HG03103 (cell line): ENCODE measurements at regions not wholly inside any gene's neighbourhood (a gene's known extent, or its start where the extent isn't known, plus 50 kb on each side); places are given as distances from the start of the nearest gene placed in this dataset.
"Not testable (repeated sequence)": the region's sequence is repeated elsewhere in the genome, so short reads cannot be mapped to it uniquely, and the experiment has no call there.

Experiments used
- ATAC-seq: cut with Tn5 transposase; IDR thresholded peaks from one replicate; pipeline ENCODE4 v1.9.1; 2021; ENCODE audit warnings: low read depth; ENCODE audit not compliant: unreplicated experiment

GRCh38 chr2:47964277-47964676 lies 58.0 kb upstream of the FBXO11 start:
- ATAC-seq = no peak

- ATAC-seq = no peak
Measured at GRCh38 chr2:47964722-47965434, 58.6 kb upstream of the FBXO11 start.

- ATAC-seq = not testable (repeated sequence)
Measured at GRCh38 chr2:47976728-47977127, 70.4 kb upstream of the FBXO11 start.

GRCh38 chr2:47984041-47984440 lies 77.7 kb upstream of the FBXO11 start:
- peak; percentile 45 for ATAC-seq

GRCh38 chr2:47990503-47990902 lies 84.2 kb upstream of the FBXO11 start:
- ATAC-seq = no peak

GRCh38 chr2:47992671-47993070 lies 86.4 kb upstream of the FBXO11 start:
- ATAC-seq = no peak

- ATAC-seq = no peak
Measured at GRCh38 chr2:47996808-47997207, 90.5 kb upstream of the FBXO11 start.

GRCh38 chr2:47999512-47999911 lies 93.2 kb upstream of the FBXO11 start:
- ATAC-seq = no peak

- ATAC-seq = no peak
Measured at GRCh38 chr2:48001498-48001897, 95.2 kb upstream of the FBXO11 start.

- ATAC-seq = no peak
Measured at GRCh38 chr2:48006094-48006493, 99.8 kb upstream of the FBXO11 start.

GRCh38 chr2:48007699-48008268 lies 101.5 kb upstream of the FBXO11 start:
- no peak for ATAC-seq

GRCh38 chr2:48009256-48009655 lies 103.0 kb upstream of the FBXO11 start:
- ATAC-seq = no peak

- no peak for ATAC-seq
Measured at GRCh38 chr2:48015421-48015820, 109.1 kb upstream of the FBXO11 start.

- ATAC-seq = no peak
Measured at GRCh38 chr2:48016225-48017019, 110.1 kb upstream of the FBXO11 start.

- no peak for ATAC-seq
Measured at GRCh38 chr2:48017136-48017535, 110.8 kb upstream of the FBXO11 start.

- no peak for ATAC-seq
Measured at GRCh38 chr2:48018480-48018879, 112.2 kb upstream of the FBXO11 start.

GRCh38 chr2:48026865-48027264 lies 120.6 kb upstream of the FBXO11 start:
- ATAC-seq = no peak

GRCh38 chr2:48032765-48033164 lies 126.5 kb upstream of the FBXO11 start:
- ATAC-seq = no peak

- ATAC-seq = no peak
Measured at GRCh38 chr2:48034295-48034694, 128.0 kb upstream of the FBXO11 start.

GRCh38 chr2:48036312-48036711 lies 130.0 kb upstream of the FBXO11 start:
- ATAC-seq = no peak

- ATAC-seq = no peak
Measured at GRCh38 chr2:48039209-48039990, 133.1 kb upstream of the FBXO11 start.
